ENCODE measurements at regions not wholly inside any gene's neighbourhood (a gene's known extent, or its start where the extent isn't known, plus 50 kb on each side); places are given as distances from the start of the nearest gene placed in this dataset.
"Not testable (repeated sequence)": the region's sequence is repeated elsewhere in the genome, so short reads cannot be mapped to it uniquely, and the experiment has no call there.

GRCh38 chr5:25573691-25574090, 928.9 kb upstream of the CDH10 start:
- intact Hi-C loops (cut with DNase I) = no loop called here
- no peak for DNase-seq

GRCh38 chr5:25570067-25570583, 925.3 kb upstream of the CDH10 start:
- intact Hi-C loops (cut with DNase I) = no loop called here
- no peak for DNase-seq

GRCh38 chr5:25568989-25569625, 924.3 kb upstream of the CDH10 start:
- DNase-seq = no peak
- intact Hi-C loops (cut with DNase I) = no loop called here

- intact Hi-C loops (cut with DNase I) = no loop called here
- DNase-seq = no peak
Observed at GRCh38 chr5:25568294-25568693, 923.5 kb upstream of the CDH10 start.

GRCh38 chr5:25567881-25568280, 923.1 kb upstream of the CDH10 start:
- DNase-seq = no peak
- intact Hi-C loops (cut with DNase I) = no loop called here

GRCh38 chr5:25562656-25563055, 917.9 kb upstream of the CDH10 start:
- intact Hi-C loops (cut with DNase I) = no loop called here
- DNase-seq = no peak

GRCh38 chr5:25554077-25554476, 909.3 kb upstream of the CDH10 start:
- DNase-seq = no peak
- intact Hi-C loops (cut with DNase I) = no loop called here

- intact Hi-C loops (cut with DNase I) = no loop called here
- no peak for DNase-seq
Observed at GRCh38 chr5:25552871-25553481, 908.2 kb upstream of the CDH10 start.

- DNase-seq = no peak
- intact Hi-C loops (cut with DNase I) = no loop called here
Observed at GRCh38 chr5:25550793-25551192, 906.0 kb upstream of the CDH10 start.

- DNase-seq = peak in 1 of 10 donors; percentile 14
- intact Hi-C loops (cut with DNase I) = no loop called here
Observed at GRCh38 chr5:25544652-25545249, 900.0 kb upstream of the CDH10 start.

- no peak for DNase-seq
- intact Hi-C loops (cut with DNase I) = no loop called here
Observed at GRCh38 chr5:25540628-25541027, 895.9 kb upstream of the CDH10 start.

GRCh38 chr5:25539536-25539935, 894.8 kb upstream of the CDH10 start:
- intact Hi-C loops (cut with DNase I) = no loop called here

GRCh38 chr5:25536461-25536860, 891.7 kb upstream of the CDH10 start:
- DNase-seq; intact Hi-C loops (cut with DNase I): not testable (repeated sequence)

More at GRCh38 chr5:25539536-25539935, 894.8 kb upstream of the CDH10 start:
- no peak for DNase-seq

GRCh38 chr5:25516141-25516540, 871.4 kb upstream of the CDH10 start:
- no peak for DNase-seq
- intact Hi-C loops (cut with DNase I) = no loop called here

- DNase-seq = no peak
- intact Hi-C loops (cut with DNase I) = no loop called here
Observed at GRCh38 chr5:25515525-25515924, 870.7 kb upstream of the CDH10 start.

- DNase-seq; intact Hi-C loops (cut with DNase I): not testable (repeated sequence)
Observed at GRCh38 chr5:25510692-25511091, 865.9 kb upstream of the CDH10 start.

- intact Hi-C loops (cut with DNase I); DNase-seq: not testable (repeated sequence)
Observed at GRCh38 chr5:25508011-25508410, 863.2 kb upstream of the CDH10 start.

GRCh38 chr5:25500635-25501034, 855.9 kb upstream of the CDH10 start:
- DNase-seq = no peak

GRCh38 chr5:25489834-25490538, 845.2 kb upstream of the CDH10 start:
- intact Hi-C loops (cut with DNase I) = no loop called here
- no peak for DNase-seq

More at GRCh38 chr5:25500635-25501034, 855.9 kb upstream of the CDH10 start:
- intact Hi-C loops (cut with DNase I) = no loop called here

GRCh38 chr5:25488119-25488518, 843.3 kb upstream of the CDH10 start:
- no peak for DNase-seq
- intact Hi-C loops (cut with DNase I) = no loop called here

- no peak for DNase-seq
- intact Hi-C loops (cut with DNase I) = no loop called here
Observed at GRCh38 chr5:25484391-25484790, 839.6 kb upstream of the CDH10 start.
